Activated CD8-positive, alpha-beta memory T cell treated with anti-CD3 and anti-CD28 coated beads, Interleukin-2, amount 50 U/mL, for 4 hours (primary cell): ENCODE measurements at regions not wholly inside any gene's neighbourhood (a gene's known extent, or its start where the extent isn't known, plus 50 kb on each side); places are given as distances from the start of the nearest gene placed in this dataset.
"Not testable (repeated sequence)": the region's sequence is repeated elsewhere in the genome, so short reads cannot be mapped to it uniquely, and the experiment has no call there.

ENCODE experiments used
- DNase-seq: peaks from one replicate; pipeline ENCODE4 v3.0.0-alpha.2; 2020

DNA sequence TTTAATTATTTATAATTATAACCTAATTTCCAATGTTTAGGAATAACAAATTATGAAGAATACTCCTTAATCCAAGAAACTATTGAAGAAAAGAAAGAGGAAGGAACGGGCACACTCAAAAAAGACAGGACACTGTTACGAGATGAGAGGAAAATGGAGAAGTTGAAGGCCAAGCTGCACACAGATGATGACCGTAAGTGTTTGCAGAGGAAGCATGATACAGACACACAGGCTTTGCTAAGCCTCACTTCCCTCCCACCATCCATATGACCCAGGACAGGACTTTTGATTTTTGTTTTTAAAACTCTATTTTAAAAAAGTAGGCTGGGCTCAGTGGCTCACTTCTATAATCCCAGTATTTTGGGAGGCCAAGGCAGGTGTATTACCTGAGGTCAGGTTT lies 389.4 kb upstream of the TPM1 start:
- DNase-seq = no peak

DNA sequence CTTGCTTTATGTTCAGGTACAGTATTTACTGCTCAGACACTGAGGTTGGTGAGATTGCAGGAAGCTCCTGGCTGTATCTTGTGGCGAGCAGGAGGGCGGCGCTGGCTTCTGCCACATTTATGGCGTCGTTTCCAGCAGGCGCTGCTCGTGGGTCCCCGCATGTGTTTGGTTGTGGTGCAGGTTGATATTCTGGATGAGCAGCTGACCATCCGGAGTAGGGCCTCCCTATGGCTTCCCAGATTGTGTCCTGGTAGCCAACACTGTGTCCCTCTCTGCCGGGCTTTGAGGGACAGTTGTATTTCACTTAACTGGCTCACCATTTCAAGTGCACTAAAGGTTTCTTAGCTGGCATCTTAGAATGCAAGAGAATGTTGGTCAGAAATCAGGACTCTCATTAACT lies 386.5 kb upstream of the TPM1 start:
- DNase-seq = no peak

- DNase-seq = not testable (repeated sequence)
These were observed 385.0 kb upstream of the TPM1 start for GRCh38 chr15:62657501-62657900.

DNA sequence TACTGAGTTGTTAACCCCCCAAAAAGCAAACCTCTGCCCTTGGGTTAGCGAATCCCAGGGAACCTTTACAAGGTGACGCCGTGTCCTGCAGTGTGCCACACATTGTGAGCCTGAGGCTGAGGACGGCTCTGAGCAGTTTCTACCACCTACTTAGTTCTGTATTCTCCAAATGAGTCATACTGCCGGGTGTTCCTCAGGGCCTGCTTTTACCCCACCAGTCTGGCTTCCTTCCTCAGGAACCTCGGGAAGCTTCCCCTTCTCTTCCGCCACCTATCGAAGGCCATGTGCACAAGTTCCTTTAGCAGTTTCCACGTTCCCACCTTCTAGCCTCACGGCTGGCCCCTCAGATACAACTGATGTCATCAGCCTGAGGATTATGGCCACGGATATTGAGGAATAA lies 384.0 kb upstream of the TPM1 start:
- no peak for DNase-seq

DNA sequence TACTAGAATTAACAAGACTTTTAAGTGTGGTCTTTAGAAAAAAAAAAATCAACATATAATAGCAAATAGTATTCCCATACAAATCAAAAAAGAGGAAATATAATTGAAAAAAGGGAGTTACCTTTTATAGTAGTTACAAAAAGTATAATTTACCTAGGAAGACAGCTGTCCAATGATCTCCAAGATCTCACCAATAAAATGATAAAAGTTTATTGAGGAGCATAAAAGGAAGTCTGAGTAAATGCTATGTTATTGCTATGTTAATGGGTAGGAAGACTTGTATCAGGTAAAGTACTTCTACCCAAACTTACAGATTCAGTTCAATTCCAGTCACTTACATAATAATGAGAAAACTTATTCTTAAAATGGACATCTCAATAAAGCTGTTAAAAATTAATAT lies 379.0 kb upstream of the TPM1 start:
- DNase-seq = no peak

DNA sequence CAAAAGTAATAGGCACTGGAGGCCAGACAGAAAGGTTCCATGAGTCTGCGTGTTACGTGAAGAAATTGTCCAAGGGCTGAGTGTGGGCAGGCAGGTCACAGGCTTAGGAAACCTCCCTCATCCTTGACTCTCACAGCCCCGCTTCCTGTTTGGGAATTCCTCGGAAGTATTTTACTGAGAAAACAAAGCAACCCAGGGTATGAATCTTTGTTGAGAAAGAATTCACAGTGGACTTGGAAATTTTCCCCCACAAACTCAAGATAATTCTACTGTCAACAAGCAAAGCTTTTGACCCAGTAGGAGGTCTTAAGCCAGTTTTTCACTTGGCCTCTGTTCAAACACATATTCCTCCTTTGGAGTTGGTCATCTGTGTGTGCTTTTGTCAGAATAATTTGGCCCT lies 377.1 kb upstream of the TPM1 start:
- no peak for DNase-seq

GRCh38 chr15:62666046-62666445 lies 376.5 kb upstream of the TPM1 start:
- no peak for DNase-seq

GRCh38 chr15:62672268-62672667 lies 370.3 kb upstream of the TPM1 start:
- no peak for DNase-seq

GRCh38 chr15:62676891-62677290 lies 365.7 kb upstream of the TPM1 start:
- DNase-seq = no peak

- DNase-seq = no peak
These were observed 360.3 kb upstream of the TPM1 start for GRCh38 chr15:62681939-62682896.

- not testable (repeated sequence) for DNase-seq
These were observed 359.4 kb upstream of the TPM1 start for GRCh38 chr15:62683192-62683591.

DNA sequence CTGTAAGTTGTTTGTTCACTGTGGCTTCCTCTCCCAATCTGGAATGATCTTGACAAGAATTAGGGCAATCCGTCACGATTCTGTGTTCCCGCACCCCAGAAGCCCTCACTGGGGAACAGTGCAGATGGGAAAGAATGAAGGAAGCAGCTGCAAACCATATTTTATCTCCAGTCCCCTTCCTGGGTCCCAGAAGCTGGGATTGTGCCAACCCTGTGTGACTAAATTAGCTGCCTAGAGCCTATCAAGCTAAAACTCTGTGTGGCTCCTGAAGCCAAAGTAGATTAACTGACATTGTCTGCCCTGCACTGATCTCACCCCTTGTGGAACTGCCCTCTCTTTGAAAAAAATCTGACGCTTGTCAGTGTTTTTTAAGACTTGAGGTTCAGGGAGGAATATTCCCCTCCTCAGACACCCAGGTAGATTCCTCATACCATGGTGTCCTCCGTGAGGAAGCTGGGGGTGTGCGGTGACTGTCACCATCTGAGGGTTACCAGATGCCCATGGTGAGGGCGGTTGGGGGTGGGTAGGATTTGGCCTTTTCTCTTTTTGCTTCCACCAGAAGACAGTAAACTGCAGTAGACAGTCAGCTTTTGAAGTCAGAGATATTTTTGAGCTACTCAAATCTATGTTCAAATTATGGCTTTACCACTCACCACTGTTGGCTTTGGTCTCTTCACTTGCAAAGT lies 358.3 kb upstream of the TPM1 start:
- no peak for DNase-seq

GRCh38 chr15:62691008-62691407 lies 351.5 kb upstream of the TPM1 start:
- DNase-seq = no peak

DNA sequence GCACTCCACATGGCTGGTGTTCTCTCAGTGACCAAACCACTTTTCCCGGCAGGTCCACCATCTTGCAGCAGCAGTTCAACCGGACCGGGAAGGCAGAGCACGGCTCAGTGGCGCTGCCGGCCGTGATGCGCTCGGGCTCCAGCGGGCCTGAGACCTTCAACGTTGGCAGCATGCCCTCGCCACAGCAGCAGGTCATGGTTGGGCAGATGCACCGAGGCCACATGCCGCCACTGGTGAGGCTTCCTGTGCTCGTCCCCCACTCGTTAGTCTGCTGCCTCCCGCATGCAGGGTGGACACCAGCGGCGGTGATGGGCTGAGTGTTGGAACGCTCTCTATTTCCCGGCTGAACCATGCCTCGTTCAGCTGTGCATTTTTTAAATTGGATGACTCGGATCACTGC lies 344.9 kb upstream of the TPM1 start:
- no peak for DNase-seq

- no peak for DNase-seq
These were observed 343.9 kb upstream of the TPM1 start for GRCh38 chr15:62698646-62699045.

GRCh38 chr15:62706317-62706716 lies 336.2 kb upstream of the TPM1 start:
- no peak for DNase-seq

- DNase-seq = no peak
These were observed 334.1 kb upstream of the TPM1 start for GRCh38 chr15:62708470-62708869.

GRCh38 chr15:62709261-62709660 lies 333.3 kb upstream of the TPM1 start:
- DNase-seq = no peak

DNA sequence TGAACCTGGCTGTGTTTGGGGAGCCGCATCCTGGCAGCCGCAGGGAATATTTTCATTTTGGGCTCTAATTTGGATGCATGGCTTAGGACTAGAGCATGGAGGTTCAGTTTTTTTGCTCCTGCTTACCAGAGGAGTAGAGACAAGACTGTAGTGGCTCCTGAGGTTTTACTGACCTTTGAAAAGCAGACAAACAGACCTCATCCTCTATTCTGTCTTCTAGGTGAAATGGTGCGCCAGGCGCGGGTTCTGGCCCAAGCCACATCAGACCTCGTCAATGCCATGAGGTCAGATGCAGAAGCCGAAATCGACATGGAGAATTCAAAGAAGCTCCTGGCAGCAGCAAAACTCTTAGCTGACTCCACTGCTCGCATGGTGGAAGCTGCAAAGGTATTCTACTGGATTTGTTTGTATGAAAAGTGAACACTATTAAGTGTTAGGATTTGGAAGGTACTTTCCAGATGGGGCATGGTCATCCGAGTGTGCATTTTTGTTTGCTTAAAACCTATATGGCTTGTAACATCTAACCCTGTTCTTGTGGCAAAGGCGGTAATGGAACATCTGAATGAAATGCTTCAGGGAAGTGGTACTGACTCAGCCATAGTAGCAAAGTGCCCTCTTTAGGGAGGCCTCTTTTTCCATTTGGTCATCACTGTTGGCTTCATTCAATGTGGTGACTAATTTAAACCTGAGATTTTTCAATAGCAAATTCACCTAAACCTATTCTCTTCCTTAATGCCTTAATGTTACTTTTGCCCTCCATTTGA lies 330.7 kb upstream of the TPM1 start:
- no peak for DNase-seq

- no peak for DNase-seq
These were observed 330.1 kb upstream of the TPM1 start for GRCh38 chr15:62712455-62712839.

DNA sequence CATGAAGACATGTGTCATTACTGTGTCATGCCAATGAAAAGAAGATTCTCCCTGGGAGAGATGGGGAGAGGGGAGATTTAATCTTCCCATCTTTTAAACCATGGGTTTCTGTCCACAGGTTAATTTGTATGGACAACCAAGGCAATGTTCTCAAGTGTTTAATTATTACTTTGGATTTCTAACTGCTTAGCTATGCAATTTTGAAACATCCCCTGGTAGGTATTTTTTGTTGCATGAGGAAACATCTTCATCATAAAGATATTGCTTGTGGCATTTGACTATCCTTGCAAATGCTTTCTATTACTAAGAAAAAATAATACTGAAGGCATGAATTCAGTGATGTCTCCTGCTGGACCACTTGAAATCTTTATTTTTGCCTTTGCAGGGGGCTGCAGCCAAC lies 326.6 kb upstream of the TPM1 start:
- no peak for DNase-seq

GRCh38 chr15:62717496-62717895 lies 325.1 kb upstream of the TPM1 start:
- DNase-seq = no peak

DNA sequence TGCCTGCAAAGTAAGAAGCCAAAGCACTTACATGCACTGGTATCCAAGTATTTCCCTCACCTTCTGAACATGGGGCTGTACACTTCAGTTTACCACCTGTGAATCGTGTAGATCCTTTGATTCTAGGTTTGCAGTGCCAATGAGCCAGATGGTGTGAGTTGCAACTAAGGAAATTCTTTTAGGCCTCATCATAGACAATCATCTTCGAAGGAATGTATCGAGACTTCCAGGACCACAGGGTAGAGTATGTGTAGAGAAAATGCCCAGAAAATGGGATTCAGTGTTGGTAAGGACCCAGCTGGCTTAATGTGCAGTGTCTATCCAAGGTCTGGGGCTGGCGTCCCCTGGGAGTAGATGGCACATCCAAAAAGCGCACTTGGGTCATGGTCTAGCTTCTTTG lies 323.2 kb upstream of the TPM1 start:
- DNase-seq = no peak

DNA sequence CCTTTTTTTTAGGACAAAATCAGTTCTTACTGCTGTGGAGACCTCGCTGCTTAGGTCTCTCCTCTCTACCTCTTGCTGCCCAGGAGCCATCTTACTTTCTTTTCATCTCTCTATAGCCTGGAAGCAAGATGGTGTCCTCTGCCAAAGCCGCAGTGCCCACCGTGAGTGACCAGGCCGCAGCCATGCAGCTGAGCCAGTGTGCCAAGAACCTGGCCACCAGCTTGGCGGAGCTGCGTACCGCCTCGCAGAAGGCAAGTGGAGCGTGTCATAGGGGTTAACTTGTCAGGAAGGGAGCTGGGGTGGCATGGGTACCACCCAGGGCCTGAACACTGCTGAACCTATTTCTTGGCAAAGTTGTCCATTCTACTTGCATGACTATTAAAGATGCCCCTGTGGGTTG lies 320.3 kb upstream of the TPM1 start:
- no peak for DNase-seq
